Inflammatory macrophage (primary cell): ENCODE measurements at regions not wholly inside any gene's neighbourhood (a gene's known extent, or its start where the extent isn't known, plus 50 kb on each side); places are given as distances from the start of the nearest gene placed in this dataset.
A peak's percentile ranks its signal among the peaks of the same experiment; 100 is the strongest.
"Not testable (repeated sequence)": the region's sequence is repeated elsewhere in the genome, so short reads cannot be mapped to it uniquely, and the experiment has no call there.

Experiments
- DNase-seq, 2 donors: peaks; one replicate each; pipeline ENCODE4 v3.0.0-alpha.2; 2020 to 2022

- no peak for DNase-seq
Measured at GRCh38 chr16:54879681-54880080, 51.0 kb upstream of the IRX5 start.

GRCh38 chr16:54878301-54878700 lies 52.4 kb upstream of the IRX5 start:
- no peak for DNase-seq

- no peak for DNase-seq
Measured at GRCh38 chr16:54875443-54875842, 55.2 kb upstream of the IRX5 start.

GRCh38 chr16:54873716-54874373 lies 56.8 kb upstream of the IRX5 start:
- DNase-seq, result not testable (repeated sequence)

GRCh38 chr16:54873071-54873470 lies 57.6 kb upstream of the IRX5 start:
- no peak for DNase-seq

DNA sequence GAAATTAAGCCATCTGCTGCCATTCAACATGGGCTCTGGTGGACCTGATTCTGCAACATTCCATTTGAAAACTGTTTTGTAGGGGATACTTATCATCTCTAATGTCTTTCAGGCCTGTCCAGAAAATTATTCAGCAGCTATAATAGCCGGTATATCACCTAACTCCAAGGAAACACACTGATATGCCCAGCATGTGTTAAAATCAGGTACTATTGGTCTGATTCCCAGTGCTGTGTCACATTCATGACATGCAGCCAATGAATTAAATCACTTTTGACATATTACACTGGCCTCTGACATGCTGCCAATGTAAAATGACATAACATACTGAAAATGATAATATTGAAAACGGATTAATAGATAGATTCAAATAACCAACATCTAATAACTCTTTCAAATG lies 60.5 kb upstream of the IRX5 start:
- DNase-seq, result no peak

DNA sequence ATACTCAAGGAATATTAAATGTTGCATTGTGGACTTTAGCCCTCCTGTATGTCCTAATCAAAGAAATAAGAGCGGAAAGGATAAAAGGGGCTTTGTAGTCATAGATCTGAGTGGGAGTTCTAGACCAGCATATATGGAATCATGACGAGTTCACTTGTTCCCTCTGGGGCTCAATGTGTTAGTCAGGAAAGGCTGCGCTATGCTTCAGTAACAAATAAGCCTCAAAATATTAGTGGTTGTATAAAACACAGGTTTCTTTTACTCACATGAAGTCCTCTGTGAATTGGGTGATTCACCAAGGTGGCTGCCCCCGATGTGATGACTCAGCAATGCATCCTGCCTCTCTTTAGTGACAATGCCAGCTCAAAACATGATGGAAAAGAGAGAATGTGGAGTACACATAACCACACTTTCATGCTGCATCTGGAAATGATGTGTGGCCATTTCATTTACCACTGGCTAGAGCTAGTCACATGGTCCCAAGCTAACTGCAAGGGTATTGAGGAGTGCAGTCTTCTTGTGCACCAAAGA lies 63.3 kb upstream of the IRX5 start:
- DNase-seq, result no peak

DNA sequence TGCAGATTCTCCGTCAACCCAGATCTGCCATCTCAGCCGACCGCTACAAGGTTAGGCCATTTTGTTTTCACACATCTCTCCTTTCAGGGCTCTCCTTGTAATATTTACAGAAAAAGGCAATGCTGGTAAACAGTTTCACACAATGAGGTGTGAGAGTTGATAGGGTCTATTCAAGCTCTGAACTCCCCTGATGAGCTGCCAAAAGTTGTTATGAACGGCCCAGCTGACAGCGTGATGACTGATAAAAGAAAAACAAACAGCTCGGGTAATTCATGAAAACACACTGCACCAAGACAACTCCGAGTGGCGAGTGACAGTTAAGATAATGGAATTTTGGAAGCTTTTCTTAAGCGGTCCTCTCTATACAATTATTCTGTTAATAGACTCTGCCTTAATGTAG lies 68.1 kb upstream of the IRX5 start:
- no peak for DNase-seq

GRCh38 chr16:54856871-54857270 lies 73.8 kb upstream of the IRX5 start:
- DNase-seq, result no peak

DNA sequence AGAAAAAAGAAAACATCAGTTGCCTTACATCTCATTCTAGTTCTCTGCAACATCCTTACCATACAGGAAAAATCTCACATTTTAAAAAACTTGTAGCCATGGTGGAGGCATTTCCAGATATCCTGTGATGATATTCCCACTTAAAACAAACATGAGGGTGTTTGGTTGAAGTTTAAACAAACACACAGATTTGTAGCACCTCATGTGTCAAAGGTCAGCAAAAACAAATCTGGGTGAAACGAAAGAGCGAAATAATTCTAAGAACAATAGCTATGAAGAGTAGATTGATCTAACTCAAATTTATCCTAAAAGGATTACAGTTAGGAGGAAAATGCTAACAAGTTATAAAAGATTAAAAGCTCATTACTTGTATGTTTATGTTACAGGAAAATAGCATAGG lies 83.1 kb upstream of the IRX5 start:
- DNase-seq, result no peak

- no peak for DNase-seq
Measured at GRCh38 chr16:54847207-54847606, 83.5 kb upstream of the IRX5 start.

- DNase-seq, result no peak
Measured at GRCh38 chr16:54846766-54847165, 83.9 kb upstream of the IRX5 start.

GRCh38 chr16:54843424-54843750 lies 87.3 kb upstream of the IRX5 start:
- DNase-seq, result no peak

DNA sequence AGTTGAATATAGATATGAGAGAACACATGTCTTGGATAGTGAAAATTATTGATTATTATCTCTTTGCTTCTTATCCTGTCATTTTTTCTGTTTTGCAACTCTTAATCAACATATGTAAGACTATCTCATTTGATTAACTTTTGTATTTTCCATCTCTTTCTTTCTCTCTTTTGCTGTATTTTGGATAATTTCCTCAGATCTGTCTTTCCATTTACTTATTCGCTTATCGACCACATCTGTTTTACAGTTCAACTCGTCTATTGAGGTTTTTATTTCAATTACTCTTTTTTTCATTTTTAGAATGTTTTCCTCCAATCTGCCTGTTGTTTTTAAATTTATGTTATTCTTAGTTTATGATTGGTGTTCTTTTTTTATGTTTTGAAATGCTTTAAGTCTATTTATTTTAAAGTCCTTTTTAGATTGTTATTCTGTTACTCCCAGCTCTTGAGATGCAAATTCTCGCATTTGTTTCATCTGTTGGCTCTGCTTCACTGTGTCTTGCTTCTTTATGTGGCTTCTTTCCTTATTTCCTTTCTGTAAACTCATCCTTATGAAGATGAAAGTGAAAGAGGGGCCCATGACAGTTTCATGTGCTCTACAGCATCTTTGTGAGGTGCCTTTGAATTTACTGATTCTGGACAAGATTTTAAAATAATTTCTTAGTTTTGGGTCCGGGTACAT lies 87.8 kb upstream of the IRX5 start:
- DNase-seq, result no peak

GRCh38 chr16:54829691-54830090 lies 101.0 kb upstream of the IRX5 start:
- DNase-seq, result no peak

- no peak for DNase-seq
Measured at GRCh38 chr16:54822892-54823291, 107.8 kb upstream of the IRX5 start.

DNA sequence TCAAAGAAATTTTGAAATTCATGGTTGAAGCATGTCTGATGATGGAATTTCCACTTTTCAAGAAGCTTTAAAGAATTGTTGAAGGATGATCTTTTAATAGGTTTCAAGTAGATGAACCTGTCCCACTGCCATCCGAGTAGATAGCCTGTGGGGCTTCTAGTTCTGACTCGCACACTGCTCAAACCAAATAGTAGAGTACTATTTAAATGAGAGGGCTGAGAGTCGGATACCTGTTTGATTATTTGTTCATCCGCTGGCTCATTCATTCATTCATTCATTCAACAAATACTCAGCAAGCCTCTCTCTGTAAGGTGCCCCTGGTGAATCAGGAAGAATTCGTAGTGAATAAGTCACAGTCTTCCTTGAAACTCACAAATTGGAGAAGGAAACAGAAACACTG lies 108.2 kb upstream of the IRX5 start:
- no peak for DNase-seq

GRCh38 chr16:54821731-54822130 lies 108.9 kb upstream of the IRX5 start:
- DNase-seq, result no peak

DNA sequence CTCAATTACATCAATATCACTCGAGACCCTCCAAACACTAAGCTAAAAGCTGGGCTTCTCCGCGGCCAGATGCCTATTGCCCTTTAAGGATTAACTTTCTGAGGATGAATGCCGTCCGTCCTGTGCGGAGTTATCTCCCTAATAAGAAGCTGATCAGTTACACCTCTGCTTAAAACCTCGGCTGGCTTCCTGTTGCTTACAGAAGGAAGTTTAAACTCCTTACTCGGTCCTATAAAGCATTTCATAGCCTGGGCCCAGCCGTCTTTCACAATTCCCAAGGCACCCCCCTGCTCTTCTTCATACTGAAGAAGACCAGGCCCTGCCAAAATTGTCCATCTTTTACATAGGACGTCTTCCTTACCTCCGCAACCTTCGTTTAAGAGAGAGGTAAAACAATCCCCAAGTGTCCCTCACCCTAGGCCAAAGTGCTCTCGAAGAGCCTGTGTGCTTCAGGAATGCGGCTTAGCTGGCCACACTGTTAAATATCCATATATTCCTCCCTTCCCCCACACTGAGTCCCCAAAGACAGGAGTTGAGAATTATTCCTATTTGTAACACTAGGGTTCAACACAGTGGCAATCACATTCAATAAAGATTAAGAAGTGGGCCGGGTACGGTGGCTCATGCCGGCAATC lies 112.6 kb upstream of the IRX5 start:
- DNase-seq, result no peak

DNA sequence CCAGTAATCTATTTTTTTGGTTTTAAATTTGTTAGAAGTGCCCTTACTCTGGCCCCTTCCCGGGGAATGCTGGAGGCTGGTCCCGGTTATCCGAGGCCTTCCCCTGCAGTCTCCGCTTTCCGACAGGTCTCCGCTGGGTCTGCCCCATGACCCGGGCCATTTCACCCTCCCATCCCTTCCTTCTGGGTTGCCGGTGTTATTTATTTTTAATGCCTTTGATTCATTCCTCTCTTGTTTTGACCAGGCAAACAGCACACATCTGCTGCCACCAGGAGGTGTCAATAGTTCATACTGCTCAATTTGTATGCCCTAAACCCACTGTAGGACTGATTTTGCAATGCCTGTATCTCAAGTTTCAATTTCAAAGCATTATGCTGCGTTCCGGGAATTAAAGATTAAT lies 113.2 kb upstream of the IRX5 start:
- no peak for DNase-seq

DNA sequence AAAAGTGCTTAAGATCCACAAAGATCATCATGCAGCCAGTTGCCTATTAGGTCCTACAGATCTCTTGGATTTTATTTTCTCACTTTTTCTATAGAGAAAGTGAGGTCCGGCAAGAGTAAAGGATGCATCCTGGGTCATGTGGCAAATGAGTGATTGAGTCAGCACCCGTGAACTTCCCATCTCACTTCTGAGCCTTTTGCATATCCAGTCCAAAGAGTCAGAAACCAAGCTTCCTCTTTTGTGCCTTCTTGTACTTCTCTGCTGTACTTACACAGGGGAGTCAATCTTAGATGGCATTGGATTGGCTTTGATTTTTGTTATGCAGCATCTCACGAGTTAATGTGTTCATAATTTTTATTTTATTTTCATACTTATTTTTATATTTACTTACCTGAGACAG lies 114.2 kb upstream of the IRX5 start:
- peak; percentile 27 to 32 for DNase-seq

DNA sequence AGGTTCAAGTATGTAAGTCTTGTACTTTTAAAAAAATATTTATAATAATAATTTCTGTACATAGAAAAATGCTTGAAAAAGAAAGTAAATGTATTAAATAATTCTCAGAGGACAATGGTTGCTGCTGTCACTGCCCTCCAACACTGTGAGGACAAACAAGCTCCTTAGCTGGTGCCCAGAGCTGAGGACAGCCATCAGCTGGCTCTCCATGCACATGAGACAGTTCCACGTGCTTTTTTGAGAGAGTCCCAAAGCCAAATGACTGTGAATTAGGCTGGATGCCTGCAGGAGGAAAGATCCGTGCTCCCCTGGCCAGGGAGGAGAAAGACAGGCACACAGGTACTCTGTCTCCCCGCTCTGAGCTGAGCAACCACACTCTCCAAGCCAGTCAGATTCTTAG lies 115.5 kb upstream of the IRX5 start:
- DNase-seq, result no peak

DNA sequence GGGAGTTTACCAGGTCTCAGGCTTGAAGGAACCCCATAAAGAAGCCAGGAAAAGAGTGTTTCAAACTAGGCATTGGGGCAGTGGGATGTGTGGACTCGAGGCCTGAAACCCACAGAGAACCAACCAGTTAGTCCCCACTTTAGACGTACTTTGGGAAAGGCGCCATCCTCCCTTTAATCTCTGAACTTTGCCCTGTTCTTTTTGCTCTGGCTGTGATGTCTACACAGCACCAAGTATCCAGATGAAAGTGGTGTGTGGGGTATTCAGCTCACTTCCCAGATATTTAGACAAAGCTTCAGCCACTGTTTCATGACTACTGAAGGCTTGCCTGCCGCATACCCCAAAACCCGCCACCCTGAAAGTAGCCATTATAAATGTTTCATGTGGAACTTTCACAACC lies 116.9 kb upstream of the IRX5 start:
- no peak for DNase-seq

- no peak for DNase-seq
Measured at GRCh38 chr16:54812229-54812628, 118.4 kb upstream of the IRX5 start.
